ENCODE measurements at regions not wholly inside any gene's neighbourhood (a gene's known extent, or its start where the extent isn't known, plus 50 kb on each side); places are given as distances from the start of the nearest gene placed in this dataset.

DNA sequence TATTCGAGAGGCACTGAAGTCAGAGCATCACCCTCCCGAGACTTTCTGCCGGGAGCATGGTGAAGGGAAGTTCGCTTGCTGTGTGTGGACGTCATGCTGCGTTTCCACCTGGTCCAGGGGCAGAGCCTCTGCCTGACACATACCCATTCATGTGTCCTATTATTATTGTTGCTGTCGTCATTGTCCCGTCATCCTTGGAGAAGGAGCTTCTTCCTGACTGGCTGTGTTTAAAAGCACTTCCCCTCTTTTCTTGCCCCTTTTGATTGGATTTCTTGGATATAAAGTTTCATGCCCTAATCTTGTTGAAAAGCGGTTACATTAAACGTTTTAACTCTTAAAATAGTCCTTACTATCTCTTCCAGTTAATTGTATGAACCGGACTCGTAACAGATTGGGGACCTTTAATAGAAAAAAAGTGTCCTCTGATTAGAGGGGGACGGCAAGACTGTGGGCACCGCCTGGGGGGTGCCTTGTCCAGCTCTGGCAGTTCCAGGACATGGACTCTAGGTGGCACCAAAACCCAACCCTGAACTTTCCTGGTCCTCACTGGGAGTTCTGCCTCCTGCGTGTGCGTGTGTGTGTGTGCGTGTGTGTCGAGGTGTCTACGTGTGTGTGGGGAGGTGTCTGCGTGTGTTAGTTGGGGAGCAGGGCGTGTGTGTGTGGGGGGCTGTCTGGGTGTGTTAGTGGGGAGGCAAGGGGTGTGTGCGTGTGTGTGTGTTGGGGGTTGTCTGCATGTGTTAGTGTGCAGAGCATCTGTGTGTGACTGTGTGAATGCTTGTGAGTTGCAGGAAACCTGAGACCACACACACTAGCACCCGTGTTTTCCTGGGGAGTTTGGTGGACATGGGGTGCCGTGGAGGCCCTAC, 133.3 kb upstream of the CIBAR2 start (continued):
- TF ChIP-seq HIVEP1 (CRISPR knock-in tag; IDR thresholded peaks at IDR 0.05) = no peak
- no peak for TF ChIP-seq ZNF543 (CRISPR knock-in tag; IDR thresholded peaks at IDR 0.05)
- no peak for TF ChIP-seq ZNF432 (CRISPR knock-in tag; IDR thresholded peaks at IDR 0.05; ENCODE audit: borderline replicate concordance)
- no peak for TF ChIP-seq ZNF616 (CRISPR knock-in tag; IDR thresholded peaks at IDR 0.05; ENCODE audit: low read depth)
- no peak for TF ChIP-seq GPN1 (CRISPR knock-in tag; IDR thresholded peaks at IDR 0.05; ENCODE audit: borderline replicate concordance)
- TF ChIP-seq KMT2A (CRISPR knock-in tag; IDR thresholded peaks at IDR 0.05) = no peak
- TF ChIP-seq ZHX1 (CRISPR knock-in tag; IDR thresholded peaks at IDR 0.05; ENCODE audit: low read depth) = no peak
- no peak for TF ChIP-seq MBNL3 (CRISPR knock-in tag; conservative IDR thresholded peaks at IDR 0.05)
- no peak for TF ChIP-seq TCF12 (IDR thresholded peaks at IDR 0.05)
- TF ChIP-seq TCF12 (CRISPR knock-in tag; IDR thresholded peaks at IDR 0.05) = no peak
- TF ChIP-seq, protein P1, sequence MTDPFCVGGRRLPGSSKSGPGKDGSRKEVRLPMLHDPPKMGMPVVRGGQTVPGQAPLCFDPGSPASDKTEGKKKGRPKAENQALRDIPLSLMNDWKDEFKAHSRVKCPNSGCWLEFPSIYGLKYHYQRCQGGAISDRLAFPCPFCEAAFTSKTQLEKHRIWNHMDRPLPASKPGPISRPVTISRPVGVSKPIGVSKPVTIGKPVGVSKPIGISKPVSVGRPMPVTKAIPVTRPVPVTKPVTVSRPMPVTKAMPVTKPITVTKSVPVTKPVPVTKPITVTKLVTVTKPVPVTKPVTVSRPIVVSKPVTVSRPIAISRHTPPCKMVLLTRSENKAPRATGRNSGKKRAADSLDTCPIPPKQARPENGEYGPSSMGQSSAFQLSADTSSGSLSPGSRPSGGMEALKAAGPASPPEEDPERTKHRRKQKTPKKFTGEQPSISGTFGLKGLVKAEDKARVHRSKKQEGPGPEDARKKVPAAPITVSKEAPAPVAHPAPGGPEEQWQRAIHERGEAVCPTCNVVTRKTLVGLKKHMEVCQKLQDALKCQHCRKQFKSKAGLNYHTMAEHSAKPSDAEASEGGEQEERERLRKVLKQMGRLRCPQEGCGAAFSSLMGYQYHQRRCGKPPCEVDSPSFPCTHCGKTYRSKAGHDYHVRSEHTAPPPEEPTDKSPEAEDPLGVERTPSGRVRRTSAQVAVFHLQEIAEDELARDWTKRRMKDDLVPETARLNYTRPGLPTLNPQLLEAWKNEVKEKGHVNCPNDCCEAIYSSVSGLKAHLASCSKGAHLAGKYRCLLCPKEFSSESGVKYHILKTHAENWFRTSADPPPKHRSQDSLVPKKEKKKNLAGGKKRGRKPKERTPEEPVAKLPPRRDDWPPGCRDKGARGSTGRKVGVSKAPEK (CRISPR knock-in tag; IDR thresholded peaks at IDR 0.05; ENCODE audit: borderline replicate concordance) = no peak
- no peak for TF ChIP-seq PAF1 (CRISPR knock-in tag; IDR thresholded peaks at IDR 0.05)
- TF ChIP-seq, protein P2, sequence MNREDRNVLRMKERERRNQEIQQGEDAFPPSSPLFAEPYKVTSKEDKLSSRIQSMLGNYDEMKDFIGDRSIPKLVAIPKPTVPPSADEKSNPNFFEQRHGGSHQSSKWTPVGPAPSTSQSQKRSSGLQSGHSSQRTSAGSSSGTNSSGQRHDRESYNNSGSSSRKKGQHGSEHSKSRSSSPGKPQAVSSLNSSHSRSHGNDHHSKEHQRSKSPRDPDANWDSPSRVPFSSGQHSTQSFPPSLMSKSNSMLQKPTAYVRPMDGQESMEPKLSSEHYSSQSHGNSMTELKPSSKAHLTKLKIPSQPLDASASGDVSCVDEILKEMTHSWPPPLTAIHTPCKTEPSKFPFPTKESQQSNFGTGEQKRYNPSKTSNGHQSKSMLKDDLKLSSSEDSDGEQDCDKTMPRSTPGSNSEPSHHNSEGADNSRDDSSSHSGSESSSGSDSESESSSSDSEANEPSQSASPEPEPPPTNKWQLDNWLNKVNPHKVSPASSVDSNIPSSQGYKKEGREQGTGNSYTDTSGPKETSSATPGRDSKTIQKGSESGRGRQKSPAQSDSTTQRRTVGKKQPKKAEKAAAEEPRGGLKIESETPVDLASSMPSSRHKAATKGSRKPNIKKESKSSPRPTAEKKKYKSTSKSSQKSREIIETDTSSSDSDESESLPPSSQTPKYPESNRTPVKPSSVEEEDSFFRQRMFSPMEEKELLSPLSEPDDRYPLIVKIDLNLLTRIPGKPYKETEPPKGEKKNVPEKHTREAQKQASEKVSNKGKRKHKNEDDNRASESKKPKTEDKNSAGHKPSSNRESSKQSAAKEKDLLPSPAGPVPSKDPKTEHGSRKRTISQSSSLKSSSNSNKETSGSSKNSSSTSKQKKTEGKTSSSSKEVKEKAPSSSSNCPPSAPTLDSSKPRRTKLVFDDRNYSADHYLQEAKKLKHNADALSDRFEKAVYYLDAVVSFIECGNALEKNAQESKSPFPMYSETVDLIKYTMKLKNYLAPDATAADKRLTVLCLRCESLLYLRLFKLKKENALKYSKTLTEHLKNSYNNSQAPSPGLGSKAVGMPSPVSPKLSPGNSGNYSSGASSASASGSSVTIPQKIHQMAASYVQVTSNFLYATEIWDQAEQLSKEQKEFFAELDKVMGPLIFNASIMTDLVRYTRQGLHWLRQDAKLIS (CRISPR knock-in tag; IDR thresholded peaks at IDR 0.05) = no peak
- TF ChIP-seq ZNF44 (CRISPR knock-in tag; IDR thresholded peaks at IDR 0.05) = no peak
- TF ChIP-seq KLF6 (CRISPR knock-in tag; IDR thresholded peaks at IDR 0.05) = no peak
- TF ChIP-seq SP2 (CRISPR knock-in tag; IDR thresholded peaks at IDR 0.05) = no peak
- no peak for TF ChIP-seq EED (CRISPR knock-in tag; IDR thresholded peaks at IDR 0.05)
- no peak for TF ChIP-seq POLR2G (IDR thresholded peaks at IDR 0.05; ENCODE audit: low read depth, low read length)
